H9 (cell line): ENCODE measurements at regions not wholly inside any gene's neighbourhood (a gene's known extent, or its start where the extent isn't known, plus 50 kb on each side); places are given as distances from the start of the nearest gene placed in this dataset.

Experiments used
- DNase-seq: peaks from one replicate; pipeline ENCODE4 v3.0.0-alpha.2; 2017
- H2AFZ ChIP-seq: one replicate; pipeline ENCODE4 v1.6.1; 2013; ENCODE audit warnings: mild to moderate bottlenecking, low read length, control low read depth, moderate library complexity
- H2AK5ac ChIP-seq: 2 replicates; pipeline ENCODE4 v1.6.1; 2013; ENCODE audit warnings: low read length, control low read depth, mixed read lengths; ENCODE audit not compliant: insufficient read length
- H2BK120ac ChIP-seq: one replicate; pipeline ENCODE4 v1.6.1; 2013; ENCODE audit warnings: low read depth, mild to moderate bottlenecking, low read length, control low read depth, inconsistent platforms; ENCODE audit not compliant: poor library complexity, severe bottlenecking
- H2BK12ac ChIP-seq: 2 replicates; pipeline ENCODE4 v1.6.1; 2013; ENCODE audit warnings: low read length, control low read depth, mixed read lengths, low read depth; ENCODE audit not compliant: insufficient read length
- H2BK15ac ChIP-seq: 2 replicates; pipeline ENCODE4 v1.6.1; 2013; ENCODE audit warnings: low read depth, low read length, control low read depth
- H2BK20ac ChIP-seq: one replicate; pipeline ENCODE4 v1.6.1; 2013; ENCODE audit warnings: low read depth, mild to moderate bottlenecking, low read length, control low read depth, inconsistent platforms; ENCODE audit not compliant: poor library complexity, severe bottlenecking
- H2BK5ac ChIP-seq: 2 replicates; pipeline ENCODE4 v1.6.1; 2013; ENCODE audit warnings: low read length, control low read depth, mixed read lengths; ENCODE audit not compliant: insufficient read length
- H3K14ac ChIP-seq: 2 replicates; pipeline ENCODE4 v1.6.1; 2013; ENCODE audit warnings: low read length, control low read depth; ENCODE audit not compliant: insufficient read depth
- H3K18ac ChIP-seq: 2 replicates; pipeline ENCODE4 v1.6.1; 2013; ENCODE audit warnings: low read depth, mild to moderate bottlenecking, mixed read lengths, low read length, control low read depth; ENCODE audit not compliant: insufficient read length
- H3K23ac ChIP-seq: 2 replicates; pipeline ENCODE4 v1.6.1; 2013; ENCODE audit warnings: low read length, control low read depth, mixed read lengths, low read depth; ENCODE audit not compliant: insufficient read length
- H3K23me2 ChIP-seq: 2 replicates; pipeline ENCODE4 v1.6.1; 2013; ENCODE audit warnings: low read depth, mild to moderate bottlenecking, mixed read lengths, low read length, control low read depth; ENCODE audit not compliant: insufficient read length, poor library complexity, severe bottlenecking
- H3K27ac ChIP-seq: 2 replicates; pipeline ENCODE4 v1.5.1; 2013; ENCODE audit warnings: low read length, control low read depth, mixed read lengths, low read depth; ENCODE audit not compliant: insufficient read length
- H3K27me3 ChIP-seq: 2 replicates; pipeline ENCODE4 v1.6.1; 2013; ENCODE audit warnings: low read length, control low read depth, inconsistent platforms; ENCODE audit not compliant: insufficient read depth
- H3K4ac ChIP-seq: 2 replicates; pipeline ENCODE4 v1.6.1; 2013; ENCODE audit warnings: low read depth, mild to moderate bottlenecking, control low read depth, inconsistent platforms, low read length, moderate library complexity
- H3K4me1 ChIP-seq: 2 replicates; pipeline ENCODE4 v1.6.1; 2013; ENCODE audit warnings: low read length, control low read depth, inconsistent platforms; ENCODE audit not compliant: insufficient read depth
- H3K4me2 ChIP-seq: 2 replicates; pipeline ENCODE4 v1.6.1; 2013; ENCODE audit warnings: low read length, control low read depth, mixed read lengths; ENCODE audit not compliant: insufficient read length, insufficient read depth
- H3K56ac ChIP-seq: 2 replicates; pipeline ENCODE4 v1.6.1; 2013; ENCODE audit warnings: low read depth, mild to moderate bottlenecking, mixed read lengths, low read length, control low read depth; ENCODE audit not compliant: insufficient read length
- H3K79me1 ChIP-seq: 2 replicates; pipeline ENCODE4 v1.6.1; 2013; ENCODE audit warnings: low read depth, mild to moderate bottlenecking, moderate library complexity, low read length, control low read depth, inconsistent platforms; ENCODE audit not compliant: insufficient read depth, poor library complexity, severe bottlenecking
- H3K79me2 ChIP-seq: 2 replicates; pipeline ENCODE4 v1.6.1; 2013; ENCODE audit warnings: low read length, control low read depth, inconsistent platforms; ENCODE audit not compliant: insufficient read depth
- H3K9ac ChIP-seq: 2 replicates; pipeline ENCODE4 v1.6.1; 2013; ENCODE audit warnings: low read length, control low read depth, mixed read lengths; ENCODE audit not compliant: insufficient read length; ENCODE audit errors: extremely low read depth
- H3K9me3 ChIP-seq: one replicate; pipeline ENCODE4 v1.6.1; 2013; ENCODE audit warnings: low read depth, low read length, inconsistent platforms; ENCODE audit not compliant: control insufficient read depth
- H3T11ph ChIP-seq: one replicate; pipeline ENCODE4 v1.6.1; 2013; ENCODE audit warnings: mild to moderate bottlenecking, low read length, control low read depth, inconsistent platforms
- H4K20me1 ChIP-seq: one replicate; pipeline ENCODE4 v1.6.1; 2013; ENCODE audit not compliant: control insufficient read depth, insufficient read length, insufficient read depth
- H4K5ac ChIP-seq: 2 replicates; pipeline ENCODE4 v1.6.1; 2013; ENCODE audit warnings: low read depth, mild to moderate bottlenecking, mixed read lengths, low read length, control low read depth; ENCODE audit not compliant: insufficient read length
- H4K8ac ChIP-seq: replicated peaks from 2 replicates; pipeline ENCODE4 v1.6.1; 2013; ENCODE audit warnings: low read length, control low read depth, mixed read lengths, low read depth; ENCODE audit not compliant: insufficient read length
- H4K91ac ChIP-seq: 2 replicates; pipeline ENCODE4 v1.6.1; 2013; ENCODE audit warnings: low read depth, mild to moderate bottlenecking, moderate library complexity, mixed read lengths, low read length, control low read depth; ENCODE audit not compliant: insufficient read length
- H3K27ac Mint-ChIP-seq, 3 experiments: 2 replicates in 2 of 3; 3 replicates in 1 of 3; pipeline ENCODE4 v1.8.0; 2020 to 2021; ENCODE audit warnings: mixed read lengths in 3 of 3, mild to moderate bottlenecking in 1 of 3, moderate library complexity in 1 of 3
- H3K27me3 Mint-ChIP-seq: 2 replicates; pipeline ENCODE4 v1.8.0; 2021; ENCODE audit warnings: low read depth, mild to moderate bottlenecking, moderate library complexity, mixed read lengths
- H3K36me3 Mint-ChIP-seq, 3 experiments: 2 replicates in 2 of 3; 3 replicates in 1 of 3; pipeline ENCODE4 v1.8.0; 2020 to 2021; ENCODE audit warnings: low read depth in 3 of 3, mixed read lengths in 3 of 3; ENCODE audit not compliant: insufficient read depth in 1 of 3
- H3K4me1 Mint-ChIP-seq, 2 experiments: 2 replicates each; pipeline ENCODE4 v1.8.0; 2020; ENCODE audit warnings: mixed read lengths in 2 of 2
- H3K4me3 Mint-ChIP-seq, 2 experiments: 2 replicates in 1 of 2; 3 replicates in 1 of 2; pipeline ENCODE4 v1.8.0; 2020 to 2021; ENCODE audit warnings: mild to moderate bottlenecking in 2 of 2, mixed read lengths in 2 of 2, moderate library complexity in 1 of 2
- H3K9me3 Mint-ChIP-seq, 2 experiments: 2 replicates in 1 of 2; 3 replicates in 1 of 2; pipeline ENCODE4 v1.8.0; 2020; ENCODE audit warnings: mild to moderate bottlenecking in 2 of 2, mixed read lengths in 2 of 2, moderate library complexity in 1 of 2
- WGBS: extraction: QIAGEN DNeasy Blood & Tissue Kit; methylation state at CpG from one replicate; pipeline ENCODE4 v1.1.7; 2013; ENCODE audit warnings: missing lambda C conversion rate, low lambda C conversion rate, mixed read lengths; ENCODE audit not compliant: insufficient read length; ENCODE audit errors: extremely low coverage; 5-methylcytosine and 5-hydroxymethylcytosine counted together
- TF ChIP-seq, protein P1 (sequence below): fragments of 200-600 bp; sonication (generic); conservative IDR thresholded peaks from 3 replicates; pipeline ENCODE4 v1.8.0; 2021; ENCODE audit warnings: antibody characterized with exemption, mild to moderate bottlenecking

DNA sequence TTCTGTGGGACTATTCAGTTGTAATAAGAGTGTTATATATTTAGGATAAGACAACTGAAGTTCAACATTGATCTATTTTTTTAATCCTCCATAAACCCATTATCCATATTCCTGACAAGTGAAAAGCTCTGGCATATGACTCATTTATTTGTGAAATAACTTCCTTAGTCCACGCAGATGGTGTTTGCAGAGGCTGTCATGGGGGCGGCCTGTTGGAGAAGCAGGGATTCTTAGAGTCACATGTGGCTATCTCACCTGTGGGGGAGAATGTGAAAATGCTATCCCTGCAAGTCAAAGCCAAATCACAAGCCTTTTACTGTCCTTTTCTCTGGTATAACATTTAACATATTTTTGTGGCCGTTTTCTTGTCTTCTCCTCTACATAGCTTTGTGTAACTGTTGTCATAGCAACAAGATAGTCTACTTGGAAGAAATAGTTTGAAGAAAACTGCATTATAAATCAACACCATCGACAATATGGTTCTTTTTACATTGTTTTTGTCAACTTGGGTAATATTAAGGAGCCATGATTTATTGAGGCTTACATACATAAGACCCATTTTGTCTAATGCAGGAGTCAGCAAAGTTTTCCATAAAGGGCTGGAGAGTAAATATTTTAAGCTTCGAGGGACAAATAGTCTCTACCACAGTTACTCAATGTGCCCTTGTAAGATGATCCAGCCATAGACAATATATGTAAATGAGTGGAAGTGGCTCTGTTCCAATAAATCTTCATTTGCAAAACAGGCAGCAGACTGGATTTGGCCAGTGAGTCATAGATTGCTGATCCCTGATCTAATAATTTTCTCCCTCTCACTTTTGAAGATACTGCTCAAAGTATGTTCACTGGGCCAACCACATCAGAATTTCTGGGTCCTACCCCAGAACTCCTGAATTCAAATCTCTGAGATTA lies 395.0 kb downstream of the DTHD1 start:
- H4K8ac ChIP-seq: no peak overlapping the region
- no peak overlapping the region for H3K4ac ChIP-seq
- H3K27me3 Mint-ChIP-seq: no peaks in the 10 kb centered on the region; the same call in 1 of the 2 replicates
- no peak overlapping the region for H3K23ac ChIP-seq
- no peaks in the 10 kb centered on the region for H3K79me2 ChIP-seq
- H2BK120ac ChIP-seq: no peak overlapping the region
- H2BK20ac ChIP-seq: no peak overlapping the region
- TF ChIP-seq, protein P1, sequence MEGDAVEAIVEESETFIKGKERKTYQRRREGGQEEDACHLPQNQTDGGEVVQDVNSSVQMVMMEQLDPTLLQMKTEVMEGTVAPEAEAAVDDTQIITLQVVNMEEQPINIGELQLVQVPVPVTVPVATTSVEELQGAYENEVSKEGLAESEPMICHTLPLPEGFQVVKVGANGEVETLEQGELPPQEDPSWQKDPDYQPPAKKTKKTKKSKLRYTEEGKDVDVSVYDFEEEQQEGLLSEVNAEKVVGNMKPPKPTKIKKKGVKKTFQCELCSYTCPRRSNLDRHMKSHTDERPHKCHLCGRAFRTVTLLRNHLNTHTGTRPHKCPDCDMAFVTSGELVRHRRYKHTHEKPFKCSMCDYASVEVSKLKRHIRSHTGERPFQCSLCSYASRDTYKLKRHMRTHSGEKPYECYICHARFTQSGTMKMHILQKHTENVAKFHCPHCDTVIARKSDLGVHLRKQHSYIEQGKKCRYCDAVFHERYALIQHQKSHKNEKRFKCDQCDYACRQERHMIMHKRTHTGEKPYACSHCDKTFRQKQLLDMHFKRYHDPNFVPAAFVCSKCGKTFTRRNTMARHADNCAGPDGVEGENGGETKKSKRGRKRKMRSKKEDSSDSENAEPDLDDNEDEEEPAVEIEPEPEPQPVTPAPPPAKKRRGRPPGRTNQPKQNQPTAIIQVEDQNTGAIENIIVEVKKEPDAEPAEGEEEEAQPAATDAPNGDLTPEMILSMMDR: no peak
- no peaks in the 10 kb centered on the region for H3K9me3 ChIP-seq
- no peaks in the 10 kb centered on the region for H3K27me3 ChIP-seq
- H3K9ac ChIP-seq: no peak overlapping the region
- no peak overlapping the region for H2AK5ac ChIP-seq
- H3K36me3 Mint-ChIP-seq: no peaks in the 10 kb centered on the region; a peak in 1 of 7 replicates
- H3K9me3 Mint-ChIP-seq: peaks cover 0 to 2% of the 10 kb centered on the region in 2 experiments; a peak in 1 of 5 replicates
- no peaks in the 10 kb centered on the region for H3K4me1 ChIP-seq
- H3K18ac ChIP-seq: no peak overlapping the region
- no peak overlapping the region for H3K4me3 Mint-ChIP-seq
- H3K56ac ChIP-seq: no peak overlapping the region
- H4K20me1 ChIP-seq: no peaks in the 10 kb centered on the region
- no peak overlapping the region for H3K4me2 ChIP-seq
- no peak overlapping the region for H2AFZ ChIP-seq
- DNase-seq: no peak
- H3K23me2 ChIP-seq: no peaks in the 10 kb centered on the region
- no CpG with 5 or more reads among the region's 5 CpGs for WGBS
- H3T11ph ChIP-seq: no peak overlapping the region
- H3K14ac ChIP-seq: no peak overlapping the region
- no peak overlapping the region for H2BK12ac ChIP-seq
- no peak overlapping the region for H2BK5ac ChIP-seq
- H4K5ac ChIP-seq: no peak overlapping the region
- H3K27ac Mint-ChIP-seq: no peak overlapping the region; a peak in 1 of 7 replicates
- H4K91ac ChIP-seq: no peak overlapping the region
- H2BK15ac ChIP-seq: no peak overlapping the region
- H3K79me1 ChIP-seq: no peaks in the 10 kb centered on the region
- H3K4me1 Mint-ChIP-seq: peaks cover 11 to 13% of the 10 kb centered on the region in 2 experiments; a peak in 3 of 4 replicates
- no peak overlapping the region for H3K27ac ChIP-seq
